BJ (cell line): ENCODE measurements at regions not wholly inside any gene's neighbourhood (a gene's known extent, or its start where the extent isn't known, plus 50 kb on each side); places are given as distances from the start of the nearest gene placed in this dataset.

ENCODE experiments used
- CTCF ChIA-PET: fragments of 350-600 bp; formaldehyde crosslinking; extraction: SDS; loops from one replicate; lab custom pipeline; 2021; ENCODE audit warnings: antibody characterized with exemption, inconsistent platforms; lab: Yijun Ruan, JAX
- POLR2A ChIA-PET: fragments of 300-600 bp; sonication (Branson Sonifier 250); formaldehyde crosslinking; extraction: SDS; loops from one replicate; lab custom pipeline; 2021; ENCODE audit warnings: antibody characterized with exemption; lab: Charles Lee
- DNase-seq: peaks from one replicate; pipeline ENCODE4 v3.0.0-alpha.2; 2011; ENCODE audit warnings: low read depth
- H3K27me3 ChIP-seq: 2 replicates; pipeline ENCODE4 v1.6.0; 2011; ENCODE audit warnings: low read length; ENCODE audit not compliant: control insufficient read depth, insufficient read depth
- H3K36me3 ChIP-seq: 2 replicates; pipeline ENCODE4 v1.5.1; 2011; ENCODE audit warnings: low read length; ENCODE audit not compliant: control insufficient read depth, insufficient read depth
- H3K4me3 ChIP-seq: 2 replicates; pipeline ENCODE4 v1.5.1; 2011; ENCODE audit warnings: low read depth, mild to moderate bottlenecking, control low read depth, low read length
- TF ChIP-seq, protein P1 (sequence below): IDR thresholded peaks from 2 replicates; pipeline ENCODE4 v1.5.1; 2011; ENCODE audit warnings: low read depth, mild to moderate bottlenecking, control low read depth, inconsistent platforms, low read length, moderate library complexity; ENCODE audit not compliant: insufficient read depth

DNA sequence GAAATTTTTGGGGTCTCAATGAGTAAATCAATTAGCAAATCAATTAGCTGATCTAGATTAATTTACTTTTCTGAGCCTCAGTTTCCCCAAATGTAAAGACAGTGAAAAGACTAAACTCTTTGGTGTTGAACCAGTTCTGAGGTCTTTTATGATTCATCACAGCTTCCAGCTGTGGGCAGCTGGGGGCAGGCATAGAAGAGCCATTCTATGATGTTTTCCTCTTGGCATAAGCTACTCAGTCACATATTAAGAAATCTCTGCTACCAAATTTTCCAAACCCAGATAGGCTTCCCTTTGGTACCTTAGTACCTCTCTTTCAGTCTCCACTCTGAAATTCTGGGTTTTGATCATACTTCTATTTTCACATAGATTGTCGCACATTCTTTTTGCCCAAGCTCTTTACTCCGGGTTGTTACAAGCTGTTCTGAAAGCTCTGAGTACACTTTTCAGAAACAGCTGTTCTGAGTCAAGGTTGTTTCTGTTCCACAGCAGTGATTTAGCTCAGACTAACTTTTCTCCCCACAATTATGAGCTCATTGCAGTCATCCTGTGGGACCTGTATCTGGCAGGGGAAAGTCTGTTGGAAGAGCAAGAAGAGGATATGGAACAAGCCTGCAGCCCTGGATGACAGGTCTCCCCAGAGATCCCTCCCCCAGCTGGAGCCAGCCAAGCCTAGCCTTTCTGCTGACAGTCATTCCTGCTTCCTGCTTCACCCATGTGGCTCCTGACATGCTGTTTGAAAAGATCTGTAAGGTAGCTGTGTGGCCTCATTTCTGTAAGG lies 599.6 kb upstream of the GHITM start:
- ChIA-PET POLR2A (no interaction called here), CTCF (interaction anchor here (1.7 kb wide), 1 partner anchor 332 kb away, joined by 9 read pairs; no protein-coding TSS in a partner anchor)
- DNase-seq = peak; percentile 74
- TF ChIP-seq, protein P1, sequence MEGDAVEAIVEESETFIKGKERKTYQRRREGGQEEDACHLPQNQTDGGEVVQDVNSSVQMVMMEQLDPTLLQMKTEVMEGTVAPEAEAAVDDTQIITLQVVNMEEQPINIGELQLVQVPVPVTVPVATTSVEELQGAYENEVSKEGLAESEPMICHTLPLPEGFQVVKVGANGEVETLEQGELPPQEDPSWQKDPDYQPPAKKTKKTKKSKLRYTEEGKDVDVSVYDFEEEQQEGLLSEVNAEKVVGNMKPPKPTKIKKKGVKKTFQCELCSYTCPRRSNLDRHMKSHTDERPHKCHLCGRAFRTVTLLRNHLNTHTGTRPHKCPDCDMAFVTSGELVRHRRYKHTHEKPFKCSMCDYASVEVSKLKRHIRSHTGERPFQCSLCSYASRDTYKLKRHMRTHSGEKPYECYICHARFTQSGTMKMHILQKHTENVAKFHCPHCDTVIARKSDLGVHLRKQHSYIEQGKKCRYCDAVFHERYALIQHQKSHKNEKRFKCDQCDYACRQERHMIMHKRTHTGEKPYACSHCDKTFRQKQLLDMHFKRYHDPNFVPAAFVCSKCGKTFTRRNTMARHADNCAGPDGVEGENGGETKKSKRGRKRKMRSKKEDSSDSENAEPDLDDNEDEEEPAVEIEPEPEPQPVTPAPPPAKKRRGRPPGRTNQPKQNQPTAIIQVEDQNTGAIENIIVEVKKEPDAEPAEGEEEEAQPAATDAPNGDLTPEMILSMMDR = no peak
- no peaks in the 10 kb centered on the region for H3K36me3 ChIP-seq
- no peaks in the 10 kb centered on the region for H3K27me3 ChIP-seq
- H3K4me3 ChIP-seq = no peak overlapping the region

DNA sequence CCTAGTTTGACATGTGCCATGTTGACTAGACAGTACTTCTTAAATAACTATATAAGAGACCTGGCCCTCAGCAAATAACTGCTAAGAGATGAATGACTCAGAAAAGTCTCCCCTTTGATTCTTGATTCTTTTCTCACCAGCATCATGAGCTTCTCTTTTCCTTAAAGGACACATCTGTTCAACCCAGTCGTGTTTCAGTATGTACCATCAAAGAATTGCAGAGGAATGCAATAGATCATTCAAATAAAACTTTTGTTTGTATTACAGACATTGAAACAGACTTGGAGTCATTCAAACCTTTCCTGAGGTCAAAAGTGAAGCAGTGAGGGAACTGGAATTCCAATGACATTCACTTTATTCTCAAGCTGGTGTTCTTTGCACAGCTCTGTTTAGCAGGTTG lies 598.3 kb upstream of the GHITM start:
- DNase-seq = no peak
- ChIA-PET CTCF (interaction anchor here (1.0 kb wide), 1 partner anchor 34 kb away, joined by 3 read pairs; no protein-coding TSS in a partner anchor), POLR2A (interaction anchor here (0.6 kb wide), 1 partner anchor 390 kb away, joined by 3 read pairs; no protein-coding TSS in a partner anchor)
- no peaks in the 10 kb centered on the region for H3K27me3 ChIP-seq
- TF ChIP-seq, protein P1 = no peak
- no peak overlapping the region for H3K4me3 ChIP-seq
- no peaks in the 10 kb centered on the region for H3K36me3 ChIP-seq

DNA sequence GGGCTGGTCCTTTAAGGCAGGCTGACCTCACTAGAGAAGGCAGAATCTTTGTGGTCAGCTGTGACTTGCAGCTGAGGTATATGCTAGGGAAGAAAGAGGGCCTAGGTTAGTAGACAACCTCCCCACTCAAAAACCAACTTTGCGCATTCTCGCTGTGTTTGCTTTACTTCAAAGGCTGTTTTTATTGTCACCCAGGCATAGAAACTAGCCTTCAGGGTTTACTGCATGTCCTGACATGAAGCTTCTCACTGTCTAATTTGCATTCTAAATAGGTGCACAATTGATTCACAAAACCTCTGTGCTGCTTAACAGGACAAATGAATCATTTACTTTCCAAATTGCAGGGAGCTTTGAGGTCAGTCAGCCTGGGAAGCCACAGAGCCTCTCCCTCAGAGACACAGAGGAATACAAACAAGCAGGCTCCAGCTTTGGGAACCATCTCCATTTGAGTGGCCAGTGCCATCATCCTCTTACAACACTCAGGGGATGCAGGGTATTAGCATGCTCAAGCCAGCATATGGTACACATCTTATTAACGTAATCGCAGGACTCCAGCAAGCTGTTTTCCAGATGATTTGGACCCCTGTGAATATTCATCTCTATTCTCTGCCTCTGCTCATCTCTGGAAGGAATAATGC lies 596.4 kb upstream of the GHITM start:
- H3K4me3 ChIP-seq = no peak overlapping the region
- POLR2A ChIA-PET = no interaction called here
- H3K27me3 ChIP-seq = no peaks in the 10 kb centered on the region
- no peak for DNase-seq
- TF ChIP-seq, protein P1 = no peak
- H3K36me3 ChIP-seq = no peaks in the 10 kb centered on the region
- CTCF ChIA-PET = no interaction called here

DNA sequence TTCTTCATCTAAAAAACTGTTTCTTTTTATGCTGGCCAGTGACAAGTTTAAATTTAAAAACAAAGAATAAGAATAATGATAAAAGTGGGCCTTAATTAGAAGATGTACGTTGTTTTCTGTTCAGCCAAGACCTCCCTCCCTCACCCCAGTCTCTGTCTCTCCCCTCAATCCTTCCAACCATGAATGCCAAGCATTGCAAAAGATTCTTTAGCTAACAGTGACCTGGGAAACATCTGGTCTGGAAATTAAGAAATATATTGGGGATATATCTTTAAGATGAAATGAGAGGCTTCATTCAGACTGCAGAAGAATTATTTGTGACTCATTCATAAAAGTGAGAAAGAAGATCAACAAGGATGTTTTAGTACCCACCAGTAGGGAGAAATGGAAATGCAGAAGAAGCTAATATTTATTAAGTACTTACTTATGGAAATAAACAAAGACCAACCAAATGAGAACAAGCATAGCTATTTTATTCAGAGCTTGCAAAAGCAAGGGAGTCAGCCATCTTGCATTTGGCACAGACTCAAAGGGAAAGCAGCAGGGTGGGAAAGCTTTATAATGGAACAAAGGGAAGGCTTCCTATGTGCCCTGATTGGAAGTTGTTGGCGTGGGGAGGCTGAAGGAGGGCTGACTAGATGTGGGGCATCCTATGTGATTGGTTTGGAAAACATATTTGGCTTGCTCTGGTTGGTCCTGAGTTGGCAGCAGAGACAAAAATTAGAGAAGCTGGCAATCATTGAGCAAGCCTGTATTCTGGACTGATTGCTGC lies 595.4 kb upstream of the GHITM start:
- H3K27me3 ChIP-seq = no peaks in the 10 kb centered on the region
- DNase-seq = no peak
- POLR2A ChIA-PET = no interaction called here
- H3K36me3 ChIP-seq = no peaks in the 10 kb centered on the region
- TF ChIP-seq, protein P1 = no peak
- CTCF ChIA-PET = interaction anchor here (1.1 kb wide), 1 partner anchor 13 kb away, joined by 4 read pairs; no protein-coding TSS in a partner anchor
- H3K4me3 ChIP-seq = no peak overlapping the region
